Calu3 (cell line): ENCODE measurements at regions not wholly inside any gene's neighbourhood (a gene's known extent, or its start where the extent isn't known, plus 50 kb on each side); places are given as distances from the start of the nearest gene placed in this dataset.
"Not testable (repeated sequence)": the region's sequence is repeated elsewhere in the genome, so short reads cannot be mapped to it uniquely, and the experiment has no call there.

Experiments
- BruUV-seq: library from RNA; stranded (reverse); fragments of 400-500 nt; replicated peaks from 2 replicates; lab custom pipeline; 2021; lab: Mats Ljungman, UMichigan
- CTCF ChIA-PET: fragments of 300-600 bp; sonication (Branson Sonifier 250); formaldehyde crosslinking; loops from one replicate; lab custom pipeline; 2022; ENCODE audit warnings: antibody characterized with exemption; lab: Charles Lee
- DNase-seq: peaks from one replicate; pipeline ENCODE4 v3.0.0; 2022
- H3K27ac Mint-ChIP-seq: one replicate; pipeline ENCODE4 v1.8.0; 2022; ENCODE audit warnings: mixed read lengths; ENCODE audit not compliant: unreplicated experiment
- H3K27me3 Mint-ChIP-seq: one replicate; pipeline ENCODE4 v1.8.0; 2022; ENCODE audit warnings: mixed read lengths; ENCODE audit not compliant: unreplicated experiment
- H3K36me3 Mint-ChIP-seq: one replicate; pipeline ENCODE4 v1.8.0; 2022; ENCODE audit warnings: mild to moderate bottlenecking, moderate library complexity, mixed read lengths; ENCODE audit not compliant: insufficient read depth, unreplicated experiment
- H3K4me1 Mint-ChIP-seq: one replicate; pipeline ENCODE4 v1.8.0; 2022; ENCODE audit warnings: mild to moderate bottlenecking, low read depth, mixed read lengths; ENCODE audit not compliant: unreplicated experiment
- H3K4me3 Mint-ChIP-seq: one replicate; pipeline ENCODE4 v1.8.0; 2022; ENCODE audit warnings: mild to moderate bottlenecking, low read depth, moderate library complexity, mixed read lengths; ENCODE audit not compliant: unreplicated experiment
- H3K9me3 Mint-ChIP-seq: one replicate; pipeline ENCODE4 v1.8.0; 2022; ENCODE audit warnings: low read depth, mixed read lengths; ENCODE audit not compliant: unreplicated experiment
- CTCF ChIP-seq: fragments of 200-600 bp; IDR thresholded peaks from one replicate; pipeline ENCODE4 v1.8.0; 2022; ENCODE audit warnings: antibody characterized with exemption; ENCODE audit not compliant: unreplicated experiment
- intact Hi-C: fragments of 100-400 bp; cut with micrococcal nuclease; formaldehyde crosslinking; loops from one replicate; pipeline ENCODE4 v1.10.0; 2022; ENCODE audit not compliant: unreplicated experiment

- Mint-ChIP-seq H3K27me3 (no peaks in the 10 kb centered on the region), H3K4me1 (peaks cover 49% of the 10 kb centered on the region), H3K9me3 (no peaks in the 10 kb centered on the region), H3K27ac (no peak overlapping the region), H3K4me3 (no peak overlapping the region), H3K36me3 (peaks cover 8% of the 10 kb centered on the region)
- no peak for DNase-seq
- BruUV-seq: no TSS peak
- intact Hi-C loops: no loop called here
- no peak for TF ChIP-seq CTCF
- CTCF ChIA-PET: no interaction called here
Observed at GRCh38 chr6:137808191-137808590, 58.9 kb upstream of the TNFAIP3 start.

GRCh38 chr6:137808836-137809315 lies 58.2 kb upstream of the TNFAIP3 start:
- no peak overlapping the region for H3K4me3 Mint-ChIP-seq
- intact Hi-C loops: no loop called here
- CTCF ChIA-PET: no interaction called here
- no peak for DNase-seq
- H3K27ac Mint-ChIP-seq: no peak overlapping the region
- TF ChIP-seq CTCF: no peak
- H3K27me3 Mint-ChIP-seq: no peaks in the 10 kb centered on the region
- H3K36me3 Mint-ChIP-seq: peaks cover 8% of the 10 kb centered on the region
- no peaks in the 10 kb centered on the region for H3K9me3 Mint-ChIP-seq
- no TSS peak for BruUV-seq
- peaks cover 49% of the 10 kb centered on the region for H3K4me1 Mint-ChIP-seq

- BruUV-seq, CTCF ChIA-PET, H3K27me3 Mint-ChIP-seq, DNase-seq, intact Hi-C loops, H3K36me3 Mint-ChIP-seq, H3K4me3 Mint-ChIP-seq, H3K9me3 Mint-ChIP-seq: not testable (repeated sequence)
- Mint-ChIP-seq H3K4me1 (peaks cover 49% of the 10 kb centered on the region), H3K27ac (peak overlapping the region; percentile 73)
Observed at GRCh38 chr6:137809895-137810553, 57.0 kb upstream of the TNFAIP3 start.

GRCh38 chr6:137810554-137811120 lies 56.4 kb upstream of the TNFAIP3 start:
- Mint-ChIP-seq H3K36me3 (peaks cover 8% of the 10 kb centered on the region), H3K9me3 (no peaks in the 10 kb centered on the region), H3K27ac (peak overlapping the region; percentile 62), H3K27me3 (no peaks in the 10 kb centered on the region), H3K4me3 (no peak overlapping the region), H3K4me1 (peaks cover 49% of the 10 kb centered on the region)
- TSS peak; percentile 52 for BruUV-seq
- CTCF ChIA-PET: no interaction called here
- intact Hi-C loops: no loop called here
- TF ChIP-seq CTCF: no peak
- DNase-seq: no peak
